H9 (cell line): ENCODE measurements at regions not wholly inside any gene's neighbourhood (a gene's known extent, or its start where the extent isn't known, plus 50 kb on each side); places are given as distances from the start of the nearest gene placed in this dataset.

Experiments
- DNase-seq: peaks from one replicate; pipeline ENCODE4 v3.0.0-alpha.2; 2017
- H2AFZ ChIP-seq: one replicate; pipeline ENCODE4 v1.6.1; 2013; ENCODE audit warnings: mild to moderate bottlenecking, low read length, control low read depth, moderate library complexity
- H2AK5ac ChIP-seq: 2 replicates; pipeline ENCODE4 v1.6.1; 2013; ENCODE audit warnings: low read length, control low read depth, mixed read lengths; ENCODE audit not compliant: insufficient read length
- H2BK120ac ChIP-seq: one replicate; pipeline ENCODE4 v1.6.1; 2013; ENCODE audit warnings: low read depth, mild to moderate bottlenecking, low read length, control low read depth, inconsistent platforms; ENCODE audit not compliant: poor library complexity, severe bottlenecking
- H2BK12ac ChIP-seq: 2 replicates; pipeline ENCODE4 v1.6.1; 2013; ENCODE audit warnings: low read length, control low read depth, mixed read lengths, low read depth; ENCODE audit not compliant: insufficient read length
- H2BK15ac ChIP-seq: 2 replicates; pipeline ENCODE4 v1.6.1; 2013; ENCODE audit warnings: low read depth, low read length, control low read depth
- H2BK20ac ChIP-seq: one replicate; pipeline ENCODE4 v1.6.1; 2013; ENCODE audit warnings: low read depth, mild to moderate bottlenecking, low read length, control low read depth, inconsistent platforms; ENCODE audit not compliant: poor library complexity, severe bottlenecking
- H2BK5ac ChIP-seq: 2 replicates; pipeline ENCODE4 v1.6.1; 2013; ENCODE audit warnings: low read length, control low read depth, mixed read lengths; ENCODE audit not compliant: insufficient read length
- H3K14ac ChIP-seq: 2 replicates; pipeline ENCODE4 v1.6.1; 2013; ENCODE audit warnings: low read length, control low read depth; ENCODE audit not compliant: insufficient read depth
- H3K18ac ChIP-seq: 2 replicates; pipeline ENCODE4 v1.6.1; 2013; ENCODE audit warnings: low read depth, mild to moderate bottlenecking, mixed read lengths, low read length, control low read depth; ENCODE audit not compliant: insufficient read length
- H3K23ac ChIP-seq: 2 replicates; pipeline ENCODE4 v1.6.1; 2013; ENCODE audit warnings: low read length, control low read depth, mixed read lengths, low read depth; ENCODE audit not compliant: insufficient read length
- H3K23me2 ChIP-seq: 2 replicates; pipeline ENCODE4 v1.6.1; 2013; ENCODE audit warnings: low read depth, mild to moderate bottlenecking, mixed read lengths, low read length, control low read depth; ENCODE audit not compliant: insufficient read length, poor library complexity, severe bottlenecking
- H3K27ac ChIP-seq: 2 replicates; pipeline ENCODE4 v1.5.1; 2013; ENCODE audit warnings: low read length, control low read depth, mixed read lengths, low read depth; ENCODE audit not compliant: insufficient read length
- H3K27me3 ChIP-seq: 2 replicates; pipeline ENCODE4 v1.6.1; 2013; ENCODE audit warnings: low read length, control low read depth, inconsistent platforms; ENCODE audit not compliant: insufficient read depth
- H3K4ac ChIP-seq: 2 replicates; pipeline ENCODE4 v1.6.1; 2013; ENCODE audit warnings: low read depth, mild to moderate bottlenecking, control low read depth, inconsistent platforms, low read length, moderate library complexity
- H3K4me1 ChIP-seq: 2 replicates; pipeline ENCODE4 v1.6.1; 2013; ENCODE audit warnings: low read length, control low read depth, inconsistent platforms; ENCODE audit not compliant: insufficient read depth
- H3K4me2 ChIP-seq: 2 replicates; pipeline ENCODE4 v1.6.1; 2013; ENCODE audit warnings: low read length, control low read depth, mixed read lengths; ENCODE audit not compliant: insufficient read length, insufficient read depth
- H3K56ac ChIP-seq: 2 replicates; pipeline ENCODE4 v1.6.1; 2013; ENCODE audit warnings: low read depth, mild to moderate bottlenecking, mixed read lengths, low read length, control low read depth; ENCODE audit not compliant: insufficient read length
- H3K79me1 ChIP-seq: 2 replicates; pipeline ENCODE4 v1.6.1; 2013; ENCODE audit warnings: low read depth, mild to moderate bottlenecking, moderate library complexity, low read length, control low read depth, inconsistent platforms; ENCODE audit not compliant: insufficient read depth, poor library complexity, severe bottlenecking
- H3K79me2 ChIP-seq: 2 replicates; pipeline ENCODE4 v1.6.1; 2013; ENCODE audit warnings: low read length, control low read depth, inconsistent platforms; ENCODE audit not compliant: insufficient read depth
- H3K9ac ChIP-seq: 2 replicates; pipeline ENCODE4 v1.6.1; 2013; ENCODE audit warnings: low read length, control low read depth, mixed read lengths; ENCODE audit not compliant: insufficient read length; ENCODE audit errors: extremely low read depth
- H3K9me3 ChIP-seq: one replicate; pipeline ENCODE4 v1.6.1; 2013; ENCODE audit warnings: low read depth, low read length, inconsistent platforms; ENCODE audit not compliant: control insufficient read depth
- H3T11ph ChIP-seq: one replicate; pipeline ENCODE4 v1.6.1; 2013; ENCODE audit warnings: mild to moderate bottlenecking, low read length, control low read depth, inconsistent platforms
- H4K20me1 ChIP-seq: one replicate; pipeline ENCODE4 v1.6.1; 2013; ENCODE audit not compliant: control insufficient read depth, insufficient read length, insufficient read depth
- H4K5ac ChIP-seq: 2 replicates; pipeline ENCODE4 v1.6.1; 2013; ENCODE audit warnings: low read depth, mild to moderate bottlenecking, mixed read lengths, low read length, control low read depth; ENCODE audit not compliant: insufficient read length
- H4K8ac ChIP-seq: replicated peaks from 2 replicates; pipeline ENCODE4 v1.6.1; 2013; ENCODE audit warnings: low read length, control low read depth, mixed read lengths, low read depth; ENCODE audit not compliant: insufficient read length
- H4K91ac ChIP-seq: 2 replicates; pipeline ENCODE4 v1.6.1; 2013; ENCODE audit warnings: low read depth, mild to moderate bottlenecking, moderate library complexity, mixed read lengths, low read length, control low read depth; ENCODE audit not compliant: insufficient read length
- H3K27ac Mint-ChIP-seq, 3 experiments: 2 replicates in 2 of 3; 3 replicates in 1 of 3; pipeline ENCODE4 v1.8.0; 2020 to 2021; ENCODE audit warnings: mixed read lengths in 3 of 3, mild to moderate bottlenecking in 1 of 3, moderate library complexity in 1 of 3
- H3K27me3 Mint-ChIP-seq: 2 replicates; pipeline ENCODE4 v1.8.0; 2021; ENCODE audit warnings: low read depth, mild to moderate bottlenecking, moderate library complexity, mixed read lengths
- H3K36me3 Mint-ChIP-seq, 3 experiments: 2 replicates in 2 of 3; 3 replicates in 1 of 3; pipeline ENCODE4 v1.8.0; 2020 to 2021; ENCODE audit warnings: low read depth in 3 of 3, mixed read lengths in 3 of 3; ENCODE audit not compliant: insufficient read depth in 1 of 3
- H3K4me1 Mint-ChIP-seq, 2 experiments: 2 replicates each; pipeline ENCODE4 v1.8.0; 2020; ENCODE audit warnings: mixed read lengths in 2 of 2
- H3K4me3 Mint-ChIP-seq, 2 experiments: 2 replicates in 1 of 2; 3 replicates in 1 of 2; pipeline ENCODE4 v1.8.0; 2020 to 2021; ENCODE audit warnings: mild to moderate bottlenecking in 2 of 2, mixed read lengths in 2 of 2, moderate library complexity in 1 of 2
- H3K9me3 Mint-ChIP-seq, 2 experiments: 2 replicates in 1 of 2; 3 replicates in 1 of 2; pipeline ENCODE4 v1.8.0; 2020; ENCODE audit warnings: mild to moderate bottlenecking in 2 of 2, mixed read lengths in 2 of 2, moderate library complexity in 1 of 2
- CTCF ChIP-seq: fragments of 200-600 bp; sonication (generic); conservative IDR thresholded peaks from 3 replicates; pipeline ENCODE4 v1.8.0; 2021; ENCODE audit warnings: antibody characterized with exemption, mild to moderate bottlenecking
- WGBS: extraction: QIAGEN DNeasy Blood & Tissue Kit; methylation state at CpG from one replicate; pipeline ENCODE4 v1.1.7; 2013; ENCODE audit warnings: missing lambda C conversion rate, low lambda C conversion rate, mixed read lengths; ENCODE audit not compliant: insufficient read length; ENCODE audit errors: extremely low coverage; 5-methylcytosine and 5-hydroxymethylcytosine counted together

DNA sequence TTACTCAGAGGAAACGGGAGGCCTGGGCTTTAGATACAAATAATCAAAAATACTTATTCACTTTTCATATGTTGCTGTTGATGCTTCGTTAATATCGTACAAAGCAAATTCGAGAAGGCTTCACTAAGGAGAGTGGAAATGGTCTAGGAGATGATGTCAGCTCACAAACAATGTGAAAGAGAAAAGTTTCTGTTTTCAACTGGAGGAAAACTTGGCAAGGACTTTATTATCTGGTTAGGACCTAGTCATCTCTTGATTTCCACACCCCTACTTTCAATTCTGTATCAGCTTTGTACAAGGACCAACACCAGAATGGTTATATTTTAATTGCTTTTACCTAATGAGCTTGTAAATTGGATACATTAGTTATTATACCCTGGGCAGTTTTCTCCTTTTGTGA, 88.0 kb downstream of the SLC10A2 start:
- no peak overlapping the region for H2AFZ ChIP-seq
- TF ChIP-seq CTCF, result no peak
- DNase-seq, result no peak
- no peak overlapping the region for H4K8ac ChIP-seq
- no peaks in the 10 kb centered on the region for H3K27me3 ChIP-seq
- Mint-ChIP-seq H3K4me3 (no peak overlapping the region), H3K27me3 (no peaks in the 10 kb centered on the region), H3K27ac (no peak overlapping the region), H3K4me1 (no peaks in the 10 kb centered on the region; a peak in 2 of 4 replicates), H3K9me3 (peaks cover 0 to 2% of the 10 kb centered on the region in 2 experiments; a peak in 2 of 5 replicates), H3K36me3 (no peaks in the 10 kb centered on the region)
- no peak overlapping the region for H2AK5ac ChIP-seq
- no peaks in the 10 kb centered on the region for H3K79me1 ChIP-seq
- H3K14ac ChIP-seq, result no peak overlapping the region
- no peak overlapping the region for H2BK20ac ChIP-seq
- H2BK120ac ChIP-seq, result no peak overlapping the region
- H2BK15ac ChIP-seq, result no peak overlapping the region
- no peak overlapping the region for H3K56ac ChIP-seq
- H2BK5ac ChIP-seq, result no peak overlapping the region
- no peaks in the 10 kb centered on the region for H3K23me2 ChIP-seq
- no peak overlapping the region for H4K5ac ChIP-seq
- no peak overlapping the region for H4K91ac ChIP-seq
- no peak overlapping the region for H3K23ac ChIP-seq
- no CpG with 5 or more reads among the region's 4 CpGs for WGBS
- H3T11ph ChIP-seq, result no peak overlapping the region
- no peaks in the 10 kb centered on the region for H3K4me1 ChIP-seq
- no peaks in the 10 kb centered on the region for H3K9me3 ChIP-seq
- H3K79me2 ChIP-seq, result no peaks in the 10 kb centered on the region
- H3K4ac ChIP-seq, result no peak overlapping the region
- no peak overlapping the region for H2BK12ac ChIP-seq
- no peak overlapping the region for H3K18ac ChIP-seq
- H3K9ac ChIP-seq, result no peak overlapping the region
- no peak overlapping the region for H3K27ac ChIP-seq
- no peaks in the 10 kb centered on the region for H4K20me1 ChIP-seq
- no peak overlapping the region for H3K4me2 ChIP-seq
